ENCODE measurements at regions not wholly inside any gene's neighbourhood (a gene's known extent, or its start where the extent isn't known, plus 50 kb on each side); places are given as distances from the start of the nearest gene placed in this dataset.

DNA sequence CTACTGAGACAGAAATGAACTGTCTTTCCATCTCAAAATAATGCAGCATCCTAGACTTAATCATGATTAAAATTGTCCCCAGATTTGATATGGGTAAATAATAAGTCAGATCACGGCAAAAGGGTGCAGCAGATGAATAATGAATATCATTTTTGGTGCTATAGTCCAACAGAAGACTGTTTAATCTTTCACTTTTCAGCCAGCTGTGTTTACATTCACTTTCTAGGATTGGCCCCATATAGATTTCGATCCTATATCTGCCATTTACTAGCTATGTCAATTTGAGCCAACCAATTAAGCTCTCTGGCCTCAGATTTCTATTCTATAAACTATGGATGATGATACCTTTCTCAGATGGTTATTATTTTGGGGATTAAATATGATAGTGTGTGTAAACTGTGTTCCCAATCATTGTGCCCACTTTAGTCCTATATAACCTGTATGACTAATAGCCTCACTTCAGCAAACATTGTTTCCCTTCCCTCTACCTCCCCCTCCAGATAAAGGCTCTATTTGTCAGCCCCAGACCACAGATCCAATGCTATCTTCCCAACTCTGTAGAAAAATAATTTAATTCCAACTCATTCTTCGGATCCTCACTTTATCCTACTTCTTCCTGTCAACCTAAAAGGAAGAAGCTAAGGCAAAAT is 53.6 kb upstream of the NT5E start:
- FAIRE-seq (no peak), DNase-seq (no peak)
- H3K9ac ChIP-seq (ENCODE audit: low read length in 3 of 3) = no peak overlapping the region
- no peaks in the 10 kb centered on the region for H3K9me3 ChIP-seq (ENCODE audit: control insufficient read depth in 2 of 3, insufficient read depth in 1 of 3, low read length in 3 of 3)
- intact Hi-C loops (cut with DNase I) = no loop called here
- no peaks in the 10 kb centered on the region for H3K27me3 ChIP-seq (ENCODE audit: control insufficient read depth, insufficient read depth, low read length)
- no peaks in the 10 kb centered on the region for H3K36me3 ChIP-seq (ENCODE audit: control insufficient read depth in 2 of 3, insufficient read depth in 3 of 3, low read length in 3 of 3)
- no peak overlapping the region for H3K4me3 ChIP-seq (ENCODE audit: low read length in 3 of 3)
- no peak overlapping the region for H3K27ac ChIP-seq (ENCODE audit: low read depth in 2 of 2, low read length in 2 of 2)
- peaks cover 0 to 2% (median 0%) of the 10 kb centered on the region in 3 donors for H3K4me1 ChIP-seq (ENCODE audit: control insufficient read depth in 2 of 3, insufficient read depth in 2 of 3, low read depth in 1 of 3, low read length in 3 of 3)
- no peak for TF ChIP-seq CTCF (IDR thresholded peaks at IDR 0.05; ENCODE audit: borderline replicate concordance, extremely low read depth, insufficient read depth)

- Histone ChIP-seq H3K4me3 (ENCODE audit: low read length in 3 of 3) (no peak overlapping the region), H3K27ac (ENCODE audit: low read depth in 2 of 2, low read length in 2 of 2) (no peak overlapping the region), H3K4me1 (ENCODE audit: control insufficient read depth in 2 of 3, insufficient read depth in 2 of 3, low read depth in 1 of 3, low read length in 3 of 3) (peaks cover 0 to 2% (median 0%) of the 10 kb centered on the region in 3 donors), H3K36me3 (ENCODE audit: control insufficient read depth in 2 of 3, insufficient read depth in 3 of 3, low read length in 3 of 3) (no peaks in the 10 kb centered on the region), H3K9ac (ENCODE audit: low read length in 3 of 3) (no peak overlapping the region), H3K9me3 (ENCODE audit: control insufficient read depth in 2 of 3, insufficient read depth in 1 of 3, low read length in 3 of 3) (no peaks in the 10 kb centered on the region), H3K27me3 (ENCODE audit: control insufficient read depth, insufficient read depth, low read length) (no peaks in the 10 kb centered on the region)
- FAIRE-seq (no peak), DNase-seq (no peak)
- no peak for TF ChIP-seq CTCF (IDR thresholded peaks at IDR 0.05; ENCODE audit: borderline replicate concordance, extremely low read depth, insufficient read depth)
- intact Hi-C loops (cut with DNase I) = no loop called here
Observed at GRCh38 chr6:85395746-85396145, 54.1 kb upstream of the NT5E start.

DNA sequence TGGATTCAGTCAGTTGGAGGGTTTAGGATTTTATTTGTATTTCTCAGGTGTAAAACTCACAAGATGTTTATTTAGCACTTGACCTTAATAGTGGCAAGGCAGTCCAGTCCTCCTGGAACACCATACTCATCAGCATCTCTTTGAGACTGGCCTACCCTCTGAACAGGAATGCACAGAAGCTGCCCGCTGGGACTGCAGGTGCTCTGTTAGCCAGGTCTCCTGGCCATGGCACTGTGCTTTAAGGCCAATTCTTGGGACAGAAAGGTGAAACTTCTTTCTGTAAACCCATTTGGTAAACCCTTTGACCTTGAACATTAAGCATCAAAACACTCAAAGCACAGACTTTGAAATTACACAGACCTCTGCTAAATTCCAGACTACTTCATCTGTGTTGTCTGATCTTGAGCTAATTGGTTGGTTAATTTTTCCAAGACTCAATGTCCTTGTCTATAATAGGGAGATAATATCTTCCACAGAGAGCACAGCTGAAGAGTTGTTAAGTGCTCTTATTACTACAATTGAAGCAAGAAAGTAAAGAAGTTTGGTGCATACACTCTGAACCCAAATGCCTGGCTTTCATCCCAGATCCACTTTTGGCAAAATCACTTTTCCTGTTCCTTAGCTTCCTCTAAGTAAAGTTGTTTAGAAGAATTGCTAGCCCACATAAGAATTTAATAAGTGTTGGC is 54.9 kb upstream of the NT5E start:
- no peaks in the 10 kb centered on the region for H3K36me3 ChIP-seq (ENCODE audit: control insufficient read depth in 2 of 3, insufficient read depth in 3 of 3, low read length in 3 of 3)
- H3K27ac ChIP-seq (ENCODE audit: low read depth in 2 of 2, low read length in 2 of 2) = no peak overlapping the region
- no peak overlapping the region for H3K4me3 ChIP-seq (ENCODE audit: low read length in 3 of 3)
- no peak overlapping the region for H3K9ac ChIP-seq (ENCODE audit: low read length in 3 of 3)
- intact Hi-C loops (cut with DNase I) = no loop called here
- no peak for FAIRE-seq
- peaks cover 0 to 2% (median 0%) of the 10 kb centered on the region in 3 donors for H3K4me1 ChIP-seq (ENCODE audit: control insufficient read depth in 2 of 3, insufficient read depth in 2 of 3, low read depth in 1 of 3, low read length in 3 of 3)
- no peaks in the 10 kb centered on the region for H3K9me3 ChIP-seq (ENCODE audit: control insufficient read depth in 2 of 3, insufficient read depth in 1 of 3, low read length in 3 of 3)
- no peaks in the 10 kb centered on the region for H3K27me3 ChIP-seq (ENCODE audit: control insufficient read depth, insufficient read depth, low read length)
- no peak for DNase-seq
- TF ChIP-seq CTCF (IDR thresholded peaks at IDR 0.05; ENCODE audit: borderline replicate concordance, extremely low read depth, insufficient read depth) = no peak

Data from kidney (tissue), 13 donors.